Stomach (tissue), 4 donors: ENCODE measurements at regions not wholly inside any gene's neighbourhood (a gene's known extent, or its start where the extent isn't known, plus 50 kb on each side); places are given as distances from the start of the nearest gene placed in this dataset.

Experiments
- EP300 ChIP-seq: sonication (generic); formaldehyde crosslinking; IDR thresholded peaks from one replicate; pipeline ENCODE4 v1.6.1; 2017; ENCODE audit warnings: antibody characterized with exemption
- POLR2A ChIP-seq, 4 donors: fragments of 450-650 bp; IDR thresholded peaks; one replicate each; pipeline ENCODE4 v1.6.1; 2016; ENCODE audit warnings: antibody characterized with exemption in 4 of 4, control low read depth in 2 of 4, mild to moderate bottlenecking in 1 of 4, moderate library complexity in 1 of 4
- POLR2AphosphoS5 ChIP-seq, 3 donors: sonication (generic); formaldehyde crosslinking; IDR thresholded peaks; one replicate each; pipeline ENCODE4 v1.6.1; 2016; ENCODE audit warnings: antibody characterized with exemption in 3 of 3
- TF ChIP-seq, protein P1 (sequence below), 7 experiments: fragments of 450-650 bp in 4 of 7; fragments of 200-600 bp in 3 of 7; sonication (generic) in 3 of 7; IDR thresholded peaks; one replicate each; pipeline ENCODE4 v1.5.1; 2016 to 2019; ENCODE audit warnings: antibody characterized with exemption in 7 of 7, control low read depth in 2 of 7, mild to moderate bottlenecking in 1 of 7

DNA sequence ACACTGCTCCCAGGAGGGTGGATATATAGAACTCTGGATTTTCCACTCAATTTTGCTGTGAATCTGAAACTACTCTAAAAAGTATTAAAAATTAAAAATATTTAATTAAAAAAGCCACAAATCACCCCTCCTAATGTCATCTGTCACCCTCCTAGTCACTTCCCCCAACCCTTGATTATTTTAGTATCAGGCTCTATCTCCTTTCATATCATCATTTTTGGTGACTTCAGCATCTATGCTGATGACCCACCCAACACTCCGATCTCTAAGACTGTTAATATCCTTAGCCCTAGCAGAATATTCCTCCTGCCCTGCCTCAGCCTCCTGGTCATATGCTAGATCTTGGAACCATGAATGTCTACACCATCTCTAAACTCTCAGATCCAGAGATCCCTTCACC, 128.3 kb upstream of the SLC1A4 start:
- no peak for TF ChIP-seq POLR2A (IDR thresholded peaks at IDR 0.05)
- TF ChIP-seq, protein P1, sequence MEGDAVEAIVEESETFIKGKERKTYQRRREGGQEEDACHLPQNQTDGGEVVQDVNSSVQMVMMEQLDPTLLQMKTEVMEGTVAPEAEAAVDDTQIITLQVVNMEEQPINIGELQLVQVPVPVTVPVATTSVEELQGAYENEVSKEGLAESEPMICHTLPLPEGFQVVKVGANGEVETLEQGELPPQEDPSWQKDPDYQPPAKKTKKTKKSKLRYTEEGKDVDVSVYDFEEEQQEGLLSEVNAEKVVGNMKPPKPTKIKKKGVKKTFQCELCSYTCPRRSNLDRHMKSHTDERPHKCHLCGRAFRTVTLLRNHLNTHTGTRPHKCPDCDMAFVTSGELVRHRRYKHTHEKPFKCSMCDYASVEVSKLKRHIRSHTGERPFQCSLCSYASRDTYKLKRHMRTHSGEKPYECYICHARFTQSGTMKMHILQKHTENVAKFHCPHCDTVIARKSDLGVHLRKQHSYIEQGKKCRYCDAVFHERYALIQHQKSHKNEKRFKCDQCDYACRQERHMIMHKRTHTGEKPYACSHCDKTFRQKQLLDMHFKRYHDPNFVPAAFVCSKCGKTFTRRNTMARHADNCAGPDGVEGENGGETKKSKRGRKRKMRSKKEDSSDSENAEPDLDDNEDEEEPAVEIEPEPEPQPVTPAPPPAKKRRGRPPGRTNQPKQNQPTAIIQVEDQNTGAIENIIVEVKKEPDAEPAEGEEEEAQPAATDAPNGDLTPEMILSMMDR (IDR thresholded peaks at IDR 0.05): no peak
- no peak for TF ChIP-seq POLR2AphosphoS5 (IDR thresholded peaks at IDR 0.05)
- no peak for TF ChIP-seq EP300
